Left hindlimb (tissue), 1 donor: ENCODE measurements at regions not wholly inside any gene's neighbourhood (a gene's known extent, or its start where the extent isn't known, plus 50 kb on each side); places are given as distances from the start of the nearest gene placed in this dataset.
A peak's percentile ranks its signal among the peaks of the same experiment; 100 is the strongest.

Experiments used
- DNase-seq: peaks from one replicate; pipeline ENCODE4 v3.0.0-alpha.2; 2018

DNA sequence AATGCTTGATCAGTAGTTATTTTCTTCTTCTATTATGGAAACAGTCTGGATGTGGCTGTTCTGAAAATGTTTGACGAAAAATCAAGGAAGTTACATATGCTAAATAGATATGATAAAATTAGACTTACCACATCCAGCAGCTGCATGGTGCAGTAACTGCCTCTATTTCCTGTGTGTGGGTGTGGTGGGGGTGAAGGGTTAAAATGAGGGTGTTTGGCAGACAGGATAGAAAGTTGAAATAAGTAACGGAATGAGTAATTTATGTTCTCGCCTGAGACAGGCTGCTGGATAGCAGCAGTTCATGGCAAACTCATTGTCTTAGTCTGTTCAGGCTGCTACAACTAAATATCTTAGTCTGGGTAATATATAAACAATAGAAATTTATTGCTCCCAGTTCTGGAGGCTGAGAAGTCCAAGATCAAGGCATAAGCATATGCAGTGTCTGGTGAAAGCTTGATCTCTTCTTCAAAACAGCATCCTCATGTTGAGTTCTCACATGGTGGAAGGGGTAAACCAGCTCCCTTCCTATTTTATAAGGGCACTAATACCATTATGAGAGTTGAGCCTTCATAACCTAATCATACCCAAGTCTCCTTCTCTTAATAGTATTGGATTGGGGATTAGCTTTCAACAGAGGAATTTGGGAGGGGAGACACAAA, 1248.9 kb downstream of the SLITRK5 start:
- DNase-seq = peak; percentile 18

DNA sequence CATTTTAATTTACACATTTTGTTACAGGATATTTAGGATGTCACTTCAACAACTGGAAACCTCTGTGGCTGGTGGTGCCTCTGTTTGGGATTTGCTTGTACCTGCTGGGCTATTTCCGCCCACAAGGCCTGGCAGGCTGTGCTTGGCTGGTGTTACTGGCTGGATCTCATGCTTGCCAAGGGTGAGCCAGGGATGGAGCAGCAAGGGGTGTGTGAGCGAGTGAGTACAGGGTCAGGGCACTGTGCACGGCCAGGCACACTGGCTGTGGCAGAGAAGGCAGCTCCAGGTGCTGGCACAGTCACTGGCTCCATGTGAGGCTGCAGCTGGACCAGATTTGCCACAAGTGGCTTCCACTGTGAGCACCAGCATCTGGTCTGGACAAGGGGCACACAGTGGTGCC, 1254.8 kb downstream of the SLITRK5 start:
- no peak for DNase-seq

DNA sequence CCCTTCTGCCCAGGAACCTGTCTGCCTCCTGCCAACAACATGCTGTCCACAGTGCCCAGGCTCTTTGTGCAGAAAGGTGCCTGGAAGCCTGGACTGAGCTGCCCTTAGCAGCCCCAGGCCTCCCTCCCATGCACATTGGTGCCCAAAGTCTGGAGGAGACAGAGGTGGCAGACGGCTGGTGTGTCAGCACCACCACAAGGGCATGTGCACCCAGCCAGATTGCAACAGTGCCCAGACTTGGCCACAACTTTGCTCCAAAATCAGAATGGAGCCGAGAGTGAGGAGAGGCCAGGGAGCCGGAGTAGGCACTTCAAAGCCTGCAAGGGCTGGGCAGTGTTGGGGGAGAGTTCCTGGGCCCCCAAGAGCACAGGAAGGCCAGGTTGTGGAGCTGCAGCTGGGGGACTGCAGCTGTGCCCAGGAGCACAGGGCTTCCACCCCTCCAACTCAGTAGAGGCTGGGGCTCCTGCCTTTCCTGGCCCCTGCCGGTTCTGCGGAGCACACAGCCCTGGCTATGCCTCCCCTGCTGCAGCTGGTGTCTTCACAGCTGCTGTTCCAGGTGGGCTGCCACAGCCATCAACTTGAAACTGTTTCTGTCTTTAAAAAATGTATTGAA, 1255.8 kb downstream of the SLITRK5 start:
- DNase-seq = no peak

DNA sequence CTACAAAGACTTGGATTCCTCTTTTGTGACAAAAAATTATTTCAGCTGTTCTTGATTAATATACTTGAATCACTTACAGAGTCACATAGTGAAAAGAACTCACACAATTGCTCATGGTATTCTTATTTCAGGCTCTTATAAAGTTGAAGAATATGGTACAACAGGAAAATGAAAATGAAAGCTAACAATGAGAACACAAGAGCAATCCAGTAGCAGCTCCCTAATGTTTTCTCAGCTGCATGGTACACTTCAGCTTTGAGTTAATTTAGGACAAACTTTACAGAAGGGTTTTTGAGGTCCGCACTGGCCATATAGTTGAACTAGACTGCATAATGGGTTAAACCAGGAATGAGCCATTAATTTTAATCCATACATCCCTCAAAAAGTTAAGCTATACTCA, 1261.8 kb downstream of the SLITRK5 start:
- DNase-seq = no peak

DNA sequence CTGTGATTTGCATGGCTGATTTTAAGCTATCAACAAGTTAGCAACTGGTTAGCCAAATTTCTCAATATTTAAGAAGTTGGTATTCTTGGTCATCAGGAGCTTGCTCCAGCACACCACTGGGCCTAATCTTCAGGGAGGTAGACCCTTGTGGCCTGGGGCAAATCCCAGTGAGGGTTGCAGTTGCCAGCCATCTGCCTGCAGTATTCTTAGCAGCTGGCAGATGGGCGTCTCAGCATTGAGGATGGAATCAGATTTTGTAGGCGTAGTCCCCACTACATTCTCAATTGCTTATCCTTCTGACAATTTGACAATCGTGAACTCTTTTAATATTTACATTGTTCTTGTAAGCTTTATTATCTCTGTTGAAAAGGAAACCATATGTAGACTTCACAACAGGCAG, 1266.2 kb downstream of the SLITRK5 start:
- no peak for DNase-seq

DNA sequence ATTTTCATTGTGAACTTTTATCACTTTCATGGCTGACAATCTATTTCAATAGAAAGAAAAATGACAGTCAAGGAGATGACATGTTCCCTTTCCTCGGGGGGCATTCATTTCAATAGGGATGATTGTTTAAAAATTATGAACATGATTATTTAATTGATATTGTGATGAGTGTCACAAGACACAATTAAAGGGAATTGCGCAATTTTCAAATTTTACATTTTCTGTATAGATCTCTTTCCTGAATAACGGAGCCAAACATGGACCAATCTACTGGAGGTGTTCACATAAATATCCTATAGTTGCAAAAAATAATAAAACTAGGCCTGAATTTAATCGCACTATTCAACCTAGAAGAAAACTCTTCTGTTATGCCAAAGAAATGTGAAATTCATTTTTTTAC, 1274.6 kb downstream of the SLITRK5 start:
- no peak for DNase-seq

DNA sequence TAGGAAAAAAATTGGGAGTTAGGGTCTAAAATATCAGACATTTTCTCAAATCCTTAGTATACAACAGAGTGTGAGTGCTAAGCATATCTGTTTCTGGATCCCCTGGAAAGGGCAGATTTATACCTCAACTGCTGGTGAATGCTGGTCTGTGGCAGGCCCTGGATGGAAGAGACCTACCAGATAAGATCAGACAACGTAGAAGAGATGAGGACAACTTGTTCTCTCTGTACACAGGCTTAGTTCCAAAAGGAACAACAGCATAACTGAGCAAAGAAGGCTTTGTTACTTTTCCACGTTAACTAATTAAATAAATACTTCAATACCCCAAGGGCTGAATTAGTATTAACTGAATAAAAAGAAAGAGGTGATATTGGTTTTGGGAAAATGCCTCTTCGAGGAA, 1277.3 kb downstream of the SLITRK5 start:
- no peak for DNase-seq

DNA sequence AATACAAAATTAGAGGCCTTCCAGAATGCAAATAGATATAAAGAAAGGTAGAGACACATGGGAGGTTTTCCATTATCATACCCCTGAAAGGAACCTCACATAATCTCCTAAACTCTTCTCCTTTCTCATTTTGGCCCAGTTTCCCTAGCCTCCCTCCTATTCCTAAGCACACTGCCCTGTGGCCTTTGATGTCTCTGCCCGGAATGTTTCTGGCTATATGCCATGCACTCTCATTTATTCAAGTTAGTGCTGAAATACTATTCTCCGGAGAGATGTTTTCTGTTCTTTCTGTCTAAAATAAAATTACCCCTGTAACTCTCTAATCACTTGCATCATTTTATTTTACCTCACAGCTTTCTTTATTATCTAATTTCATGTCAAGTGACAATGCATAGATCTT, 1287.7 kb downstream of the SLITRK5 start:
- DNase-seq = no peak

DNA sequence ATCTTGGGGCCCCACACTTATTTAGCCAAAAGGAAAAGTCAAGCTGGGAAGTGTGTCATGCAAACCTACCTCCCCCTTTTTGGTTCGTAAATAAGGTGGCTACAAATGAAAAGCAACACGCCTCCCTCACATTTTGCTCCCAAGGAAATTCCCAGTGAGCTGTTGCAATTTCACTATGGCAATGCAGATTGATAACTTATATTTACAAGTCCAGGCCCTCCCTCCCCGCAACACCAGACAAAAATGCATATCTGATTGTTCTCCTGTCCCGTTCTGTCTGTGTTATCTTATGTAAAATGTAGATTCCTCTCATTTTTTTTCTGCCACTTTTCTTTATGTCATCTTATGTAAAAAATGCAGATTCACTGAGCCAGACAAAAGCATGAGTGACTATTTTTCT, 1305.3 kb downstream of the SLITRK5 start:
- no peak for DNase-seq

DNA sequence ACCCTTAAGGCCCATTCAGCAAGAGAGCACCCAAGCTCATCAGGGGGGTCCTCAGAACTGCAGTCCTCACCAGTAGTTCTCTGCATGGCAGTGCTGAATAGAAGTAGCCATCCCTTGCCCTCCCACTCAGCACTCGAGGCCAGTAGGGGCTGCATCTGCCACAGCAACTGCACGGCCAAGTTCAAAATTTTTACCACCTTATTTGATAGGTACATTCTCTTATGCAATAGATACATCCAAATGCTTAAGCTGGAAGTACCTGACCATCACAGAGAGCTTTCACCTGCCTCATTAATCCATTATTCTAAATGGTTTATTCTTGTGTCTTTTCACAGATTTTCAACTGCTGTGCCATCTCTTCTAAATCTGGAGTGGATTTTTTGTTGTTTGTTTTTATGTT, 1307.4 kb downstream of the SLITRK5 start:
- no peak for DNase-seq

DNA sequence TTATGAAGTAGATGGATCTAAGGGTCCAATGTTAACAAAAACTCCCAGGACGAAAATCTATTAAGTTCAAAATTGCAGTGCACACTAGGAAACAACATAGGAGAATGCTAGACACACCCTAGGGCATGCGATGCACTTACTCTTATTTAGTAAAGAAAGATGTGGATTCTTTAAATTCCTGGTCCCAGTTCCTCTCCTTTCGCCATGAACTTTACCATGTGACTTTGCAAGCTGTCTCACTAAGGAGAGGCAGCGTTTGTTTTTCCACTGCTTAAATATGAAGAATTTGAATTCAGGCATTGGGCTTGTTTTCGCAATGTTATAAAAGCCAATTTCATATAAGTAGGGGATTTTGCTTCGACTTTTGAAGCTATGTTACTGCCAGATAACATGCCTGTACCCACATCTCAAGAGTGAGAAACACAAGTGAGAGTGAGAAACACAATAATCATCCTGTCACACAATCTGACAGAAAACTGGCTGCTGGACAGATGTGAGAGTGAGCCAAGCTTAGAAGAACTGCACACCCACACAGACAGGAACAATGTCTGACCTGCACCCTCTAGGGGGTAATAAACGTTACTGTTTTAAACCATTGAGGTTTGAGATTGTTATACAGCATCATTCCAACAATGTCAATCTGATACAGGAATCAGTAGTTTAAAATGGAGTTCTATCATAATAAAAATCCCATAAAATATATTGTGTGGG, 1308.4 kb downstream of the SLITRK5 start:
- no peak for DNase-seq

DNA sequence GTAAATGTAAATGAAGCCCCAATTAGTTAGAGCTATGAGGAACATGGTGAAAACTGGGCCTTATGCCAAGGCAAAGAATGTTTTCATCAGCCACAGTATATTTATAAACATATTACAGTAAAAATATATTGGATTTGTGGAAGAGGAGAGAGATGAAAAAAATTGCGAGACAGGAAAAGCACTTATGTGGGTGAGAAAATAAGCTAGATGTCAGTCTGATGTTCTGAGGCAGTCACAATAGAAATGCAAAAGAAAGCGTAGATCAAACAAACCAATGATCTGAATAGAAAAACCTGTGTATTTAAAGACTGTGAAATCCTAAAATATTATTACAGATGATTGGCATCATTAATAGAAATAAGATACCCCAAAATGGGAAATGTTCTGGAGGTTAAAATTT, 1332.5 kb downstream of the SLITRK5 start:
- DNase-seq = no peak

DNA sequence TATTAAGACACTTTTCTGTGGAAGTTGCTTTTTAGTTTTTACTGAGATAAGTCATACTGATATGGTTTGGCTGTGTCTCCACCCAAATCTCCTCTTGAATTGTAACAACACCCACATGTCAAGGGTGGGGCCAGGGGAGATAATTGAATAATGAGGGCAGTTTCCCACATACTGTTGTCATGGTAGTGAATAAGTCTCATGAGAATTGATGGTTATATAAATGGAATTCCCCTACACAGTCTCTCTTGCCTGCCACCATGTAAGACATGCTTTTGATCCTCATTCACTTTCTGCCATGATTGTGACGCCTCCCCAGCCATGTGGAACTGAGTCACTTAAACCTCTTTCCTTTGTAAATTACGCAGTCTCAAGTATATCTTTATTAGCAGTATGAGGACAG, 1340.4 kb downstream of the SLITRK5 start:
- no peak for DNase-seq

DNA sequence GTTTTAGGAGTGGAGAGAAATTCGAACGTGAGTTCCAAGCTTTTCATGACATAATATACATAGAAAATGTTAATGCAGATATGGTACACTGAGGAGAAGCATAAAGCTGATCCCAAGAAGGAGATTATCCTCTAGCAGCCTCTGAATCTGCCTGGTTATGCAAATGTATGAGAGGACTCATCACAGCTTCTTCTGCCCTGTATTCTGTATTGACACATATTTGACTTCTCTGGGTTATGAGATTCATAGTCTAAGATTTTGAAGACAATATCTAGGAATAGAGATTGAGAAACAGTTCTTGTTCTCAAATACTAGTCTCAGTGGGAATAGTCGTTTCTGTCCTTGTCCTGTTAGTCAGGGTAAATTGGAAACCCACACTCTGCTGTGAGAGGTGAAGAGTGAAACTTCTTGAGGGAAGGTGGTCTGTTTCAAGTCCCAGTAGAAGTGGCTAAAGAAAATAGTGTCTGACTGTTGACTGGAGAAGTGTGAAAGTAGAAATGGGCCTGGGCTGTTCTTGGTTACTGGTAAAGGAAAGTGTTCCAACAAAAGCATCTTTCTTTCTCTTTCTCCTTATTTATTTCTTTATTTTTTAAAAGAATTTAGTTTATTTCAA, 1356.6 kb downstream of the SLITRK5 start:
- DNase-seq = no peak

DNA sequence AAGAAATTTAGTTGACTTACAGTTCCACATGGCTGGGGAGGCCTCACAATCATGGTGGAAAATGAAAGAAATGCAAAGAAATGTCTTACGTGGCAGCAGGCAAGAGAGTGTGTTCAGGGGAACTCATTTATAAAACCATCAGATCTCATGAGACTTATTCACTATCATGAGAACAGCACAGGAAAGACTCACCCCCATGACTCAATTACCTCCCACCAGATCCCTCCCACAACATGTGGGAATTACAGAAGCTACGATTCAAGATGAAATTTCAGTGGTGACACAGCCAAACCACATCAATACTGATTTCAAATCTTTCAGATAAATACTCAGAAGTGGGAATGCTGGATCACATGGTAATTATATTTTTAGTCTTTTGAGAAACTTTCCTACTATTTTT, 1357.9 kb downstream of the SLITRK5 start:
- no peak for DNase-seq

DNA sequence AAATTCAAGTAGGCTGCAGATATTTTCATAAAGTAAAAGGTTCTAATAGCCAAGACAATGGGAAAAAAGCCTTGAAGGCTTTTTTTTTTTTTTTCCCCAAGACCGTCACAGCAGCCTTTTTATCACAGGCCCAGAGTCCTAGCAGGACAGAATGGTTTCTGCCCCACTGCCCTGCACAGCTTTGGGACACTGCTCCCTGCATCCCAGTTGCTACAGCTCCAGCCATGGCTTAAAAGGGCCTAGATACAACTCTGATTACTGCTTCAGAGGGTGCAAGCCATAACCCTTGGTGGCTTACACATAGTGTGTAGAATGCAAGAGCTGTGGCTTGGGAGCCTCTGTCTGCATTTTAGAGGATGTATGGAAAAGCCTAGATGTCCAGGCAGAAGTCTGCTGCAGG, 1362.8 kb downstream of the SLITRK5 start:
- no peak for DNase-seq

DNA sequence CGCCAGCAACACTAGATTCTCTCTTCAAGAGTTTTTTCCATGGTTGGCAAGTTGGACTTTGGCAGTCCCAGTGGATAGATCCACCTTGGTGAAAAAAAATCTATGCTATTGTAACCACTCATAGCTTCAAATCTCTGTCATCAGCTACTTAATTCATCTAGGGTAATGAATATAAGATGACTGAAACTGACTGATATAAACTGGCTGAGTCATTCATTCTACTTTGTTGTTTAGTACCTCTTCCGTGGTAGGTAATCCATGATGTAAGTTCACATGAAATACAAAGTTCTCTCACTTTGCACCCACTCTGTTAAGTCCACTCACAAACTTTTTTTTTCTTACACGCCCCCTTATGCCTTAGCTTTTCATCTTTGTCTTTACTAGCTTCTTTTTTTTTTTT, 1381.5 kb downstream of the SLITRK5 start:
- DNase-seq = no peak

DNA sequence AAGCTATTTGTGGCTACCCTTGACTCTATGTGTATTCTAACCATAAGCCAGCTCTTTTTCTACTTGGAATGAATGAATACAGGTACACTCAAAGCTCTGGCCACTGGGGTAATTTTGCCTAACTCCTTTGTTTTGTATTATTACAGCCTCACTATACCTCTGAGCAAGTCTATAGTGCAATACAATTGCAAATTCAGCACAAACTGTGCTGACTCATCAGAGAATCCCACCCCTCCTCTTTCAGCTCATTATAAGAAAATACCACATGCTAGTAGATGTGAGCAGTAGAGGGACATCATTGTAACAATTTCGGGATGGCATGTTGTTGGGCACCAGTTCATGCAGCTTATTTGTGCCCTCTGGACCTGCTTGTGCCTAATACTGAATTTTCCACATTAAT, 1382.2 kb downstream of the SLITRK5 start:
- DNase-seq = no peak

DNA sequence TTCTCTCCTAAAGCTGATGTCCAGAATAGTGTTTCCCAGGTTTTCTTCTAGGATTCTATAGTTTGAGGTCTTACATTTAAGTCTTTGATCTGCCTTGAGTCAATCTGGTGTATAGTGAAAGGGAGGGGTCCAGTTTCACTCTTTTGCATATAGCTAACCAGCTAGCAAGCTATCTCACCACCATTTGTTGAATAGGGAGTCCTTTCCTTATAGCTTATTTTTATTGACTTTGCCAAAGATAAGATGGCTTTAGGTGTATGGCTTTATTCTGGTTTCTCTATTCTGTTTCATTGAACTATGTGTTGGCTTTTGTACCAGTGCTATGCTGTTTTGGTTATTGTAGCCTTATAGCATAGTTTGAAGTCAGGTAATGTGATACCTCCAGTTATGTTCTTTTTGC, 1386.1 kb downstream of the SLITRK5 start:
- DNase-seq = no peak

DNA sequence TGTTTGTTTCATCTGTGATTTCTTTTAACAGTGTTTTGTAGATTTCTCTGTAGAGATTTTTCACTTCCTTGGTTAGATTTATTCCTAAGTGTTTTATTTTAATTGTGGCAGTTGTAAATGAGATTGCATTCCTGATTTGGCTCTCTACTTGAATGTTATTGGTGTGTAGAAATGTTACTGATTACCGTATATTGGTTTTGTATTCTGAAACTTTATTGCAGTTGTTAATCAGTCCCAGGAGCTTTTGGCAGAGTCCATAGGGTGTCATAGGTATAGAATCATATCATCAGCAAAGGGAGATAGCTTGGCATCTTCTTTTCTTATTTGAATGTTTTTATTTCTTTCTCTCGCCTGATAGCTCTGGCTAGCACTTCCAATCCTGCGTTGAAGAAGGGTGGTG, 1386.7 kb downstream of the SLITRK5 start:
- DNase-seq = no peak

DNA sequence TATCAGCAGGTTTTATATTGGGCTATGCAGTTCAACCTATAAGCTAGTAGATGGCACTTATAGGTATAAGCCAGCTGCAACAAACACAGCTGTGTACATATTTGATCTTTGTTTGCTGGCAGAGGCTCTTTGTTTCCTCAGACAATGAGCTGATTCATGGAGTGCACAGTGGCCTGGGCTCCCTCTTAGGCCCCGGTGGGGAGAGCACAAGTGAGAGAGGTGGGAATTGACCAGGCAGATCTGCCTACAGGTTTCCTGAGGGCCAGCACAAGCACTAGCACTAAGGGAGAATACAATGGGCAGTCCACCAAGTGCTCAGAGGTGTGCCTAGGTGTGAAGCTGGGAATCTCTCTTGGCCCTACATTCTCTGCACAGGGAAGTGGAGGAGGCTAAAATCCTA, 1390.7 kb downstream of the SLITRK5 start:
- DNase-seq = no peak

DNA sequence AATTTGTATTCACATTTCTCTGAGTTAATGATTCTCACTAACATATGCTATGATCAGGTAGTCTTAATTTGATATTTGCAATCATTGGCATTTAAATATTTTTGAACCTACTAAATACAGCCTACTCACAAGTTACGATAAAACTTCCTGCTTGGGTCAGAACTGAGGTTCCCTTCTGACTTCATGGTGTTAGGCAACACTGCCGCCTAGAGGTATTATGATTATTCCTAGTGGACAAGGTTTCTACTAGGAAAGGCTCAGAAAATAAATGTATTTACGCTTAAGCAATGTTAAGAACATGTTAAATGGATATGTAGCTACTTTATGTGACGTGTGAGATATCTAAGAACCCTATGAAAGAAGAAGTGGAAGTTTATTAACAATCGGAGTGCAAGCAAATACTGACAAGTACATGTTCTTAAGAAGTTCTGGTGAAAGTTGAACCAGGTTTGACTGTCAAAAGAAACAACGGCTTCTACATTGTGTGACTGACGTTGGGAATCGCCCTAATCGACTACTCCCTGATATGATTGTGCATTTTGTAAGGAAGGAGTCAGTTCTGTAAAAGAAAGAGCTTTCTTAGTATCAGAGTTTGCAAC, 1395.8 kb downstream of the SLITRK5 start:
- DNase-seq = no peak

DNA sequence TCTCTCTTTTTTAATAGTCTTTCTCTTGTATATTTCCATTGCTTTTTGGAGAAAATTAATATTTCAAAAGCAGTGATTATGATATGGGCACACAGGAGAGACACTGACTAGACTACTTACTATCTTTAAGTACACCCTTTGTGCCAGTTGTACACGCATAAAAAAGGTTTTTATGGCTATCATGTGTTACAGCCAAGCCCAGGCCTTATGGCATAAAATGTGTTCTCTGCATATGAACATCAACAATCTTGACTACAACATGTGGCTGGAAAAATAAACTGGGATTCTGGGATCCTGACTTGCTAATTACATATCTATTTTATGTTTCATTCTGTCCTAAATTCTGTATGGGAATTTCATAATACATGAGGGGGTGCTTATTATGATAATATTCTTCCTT, 1401.8 kb downstream of the SLITRK5 start:
- no peak for DNase-seq

DNA sequence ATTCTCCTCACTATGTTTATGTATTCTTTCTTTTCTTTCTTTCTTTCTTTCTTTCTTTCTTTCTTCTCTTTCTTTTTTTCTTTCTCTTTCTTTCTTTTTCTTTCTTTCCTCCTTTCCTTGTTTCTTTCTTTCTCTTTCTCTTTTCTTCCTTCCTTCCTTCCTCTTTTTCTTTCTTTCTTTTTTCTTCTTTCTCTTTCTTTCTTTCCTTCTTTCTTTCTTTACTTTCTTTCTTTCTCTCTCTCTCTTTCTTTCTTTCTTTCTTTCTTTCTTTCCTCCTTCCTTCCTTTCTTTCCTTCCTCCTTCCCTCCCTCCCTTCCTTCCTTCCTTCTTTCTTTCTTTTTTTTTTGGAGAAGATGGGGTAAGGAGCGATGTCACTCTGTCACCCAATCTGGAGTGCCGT, 1405.5 kb downstream of the SLITRK5 start:
- no peak for DNase-seq
